HG03378 (cell line): ENCODE measurements at regions not wholly inside any gene's neighbourhood (a gene's known extent, or its start where the extent isn't known, plus 50 kb on each side); places are given as distances from the start of the nearest gene placed in this dataset.

Source experiments
- ATAC-seq: cut with Tn5 transposase; IDR thresholded peaks from one replicate; pipeline ENCODE4 v1.9.1; 2021; ENCODE audit warnings: mild to moderate bottlenecking, moderate library complexity; ENCODE audit not compliant: unreplicated experiment

DNA sequence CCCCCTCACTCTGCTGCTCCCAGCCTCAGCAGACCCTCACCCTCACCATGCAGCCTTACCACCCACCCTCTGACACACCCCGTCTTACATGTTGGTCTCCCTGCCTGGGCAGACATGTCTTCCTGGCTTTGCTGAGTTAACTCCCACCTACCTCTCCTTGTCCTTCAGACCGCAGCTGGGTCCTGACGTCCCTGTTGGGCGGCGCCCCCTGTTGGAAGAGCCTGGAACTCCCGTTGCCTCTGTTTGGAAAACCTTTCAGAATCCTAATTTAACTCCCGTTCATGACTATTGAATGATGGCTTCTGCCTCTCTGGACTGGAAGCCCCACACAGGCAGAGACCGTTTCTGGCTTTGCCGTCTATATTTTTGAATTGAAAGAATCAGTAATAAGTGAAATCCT lies 245.1 kb downstream of the MYLK4 start:
- ATAC-seq = no peak

DNA sequence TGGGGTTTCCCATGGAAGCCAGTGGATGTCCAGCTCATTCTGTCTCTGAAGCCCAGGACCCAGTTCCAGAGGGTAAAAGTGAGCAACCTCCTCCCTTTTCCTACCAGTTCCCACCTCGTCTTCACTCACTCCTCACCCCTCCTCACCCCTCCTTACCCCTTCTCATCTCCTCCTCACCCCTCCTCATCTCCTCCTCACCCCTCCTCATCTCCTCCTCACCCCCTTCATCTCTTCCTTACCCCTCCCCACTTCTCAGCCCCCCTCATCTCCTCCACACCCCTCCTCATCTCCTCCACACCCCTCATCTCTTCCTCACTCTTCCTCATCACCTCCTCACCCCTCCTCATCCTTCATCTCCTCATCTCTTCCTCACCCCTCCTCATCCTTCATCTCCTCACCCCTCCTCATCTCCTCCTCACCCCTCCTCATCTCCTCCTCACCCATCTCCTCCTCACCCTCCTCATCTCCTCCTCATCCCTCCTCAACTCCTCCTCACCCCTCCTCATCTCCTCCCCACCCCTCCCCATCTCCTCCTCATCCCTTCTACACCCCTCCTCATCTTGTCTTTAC lies 246.1 kb downstream of the MYLK4 start:
- ATAC-seq = no peak

DNA sequence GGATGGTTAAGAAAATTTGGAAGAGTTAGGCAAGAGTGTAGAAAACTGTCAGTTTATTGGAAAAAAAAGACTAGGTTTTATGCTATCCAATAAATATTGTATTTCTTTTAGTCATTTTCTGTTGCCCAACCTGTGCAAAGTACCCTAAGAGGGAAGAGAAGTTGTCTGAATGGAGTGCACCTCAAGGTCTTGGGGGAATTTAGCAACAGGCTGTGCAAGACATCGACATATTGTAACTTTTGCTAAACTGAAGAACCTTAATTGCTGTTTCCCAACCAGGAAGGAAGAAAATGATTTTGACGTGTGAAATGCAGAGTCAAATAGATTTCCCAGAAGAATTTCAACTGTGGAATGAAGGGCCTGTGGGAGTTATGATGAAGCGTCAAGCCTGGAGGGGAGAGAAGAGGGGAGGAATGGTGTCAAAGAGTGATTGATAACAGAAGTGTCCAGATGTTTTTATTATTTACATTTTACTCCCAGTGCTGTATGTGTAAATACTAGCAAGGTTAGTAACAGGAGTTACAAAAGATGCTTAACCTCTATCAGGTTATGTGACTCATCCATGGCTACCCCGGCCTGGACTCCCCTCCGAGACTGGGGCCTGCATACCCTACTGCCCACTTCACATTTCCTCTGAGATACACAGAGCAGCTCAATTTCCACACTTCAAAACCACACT lies 246.8 kb downstream of the MYLK4 start:
- ATAC-seq = no peak

DNA sequence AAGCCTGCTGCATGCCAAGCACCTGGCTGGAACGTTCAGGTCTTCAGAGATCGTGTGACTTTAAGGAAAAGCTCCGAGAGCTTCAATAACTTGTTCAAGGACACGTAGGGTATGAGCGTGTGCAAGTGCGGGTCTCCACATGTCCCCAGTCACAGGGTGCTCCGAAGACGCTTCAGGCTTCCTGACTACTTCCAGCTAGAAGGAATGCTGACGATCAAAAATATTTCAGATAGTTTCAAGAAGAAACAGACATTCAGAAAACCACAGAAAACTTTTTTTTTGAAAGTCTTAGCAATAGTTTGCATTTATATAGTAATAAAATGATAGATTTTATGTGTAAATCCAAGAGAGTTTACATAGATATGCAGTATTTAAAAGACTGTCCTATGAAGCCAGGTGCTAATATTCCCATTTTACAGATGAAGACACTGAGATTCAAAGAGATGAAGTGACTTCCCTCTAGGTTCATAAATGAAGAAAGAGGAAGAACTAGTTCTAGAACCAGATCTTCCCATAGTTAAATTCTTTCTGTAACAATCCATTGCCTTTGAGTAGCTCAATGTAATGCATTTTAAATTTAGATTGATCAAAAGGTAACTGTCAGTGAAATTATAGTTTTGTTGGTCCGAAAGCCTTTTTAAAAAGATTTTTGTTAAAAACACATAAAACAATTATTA lies 247.6 kb downstream of the MYLK4 start:
- no peak for ATAC-seq

DNA sequence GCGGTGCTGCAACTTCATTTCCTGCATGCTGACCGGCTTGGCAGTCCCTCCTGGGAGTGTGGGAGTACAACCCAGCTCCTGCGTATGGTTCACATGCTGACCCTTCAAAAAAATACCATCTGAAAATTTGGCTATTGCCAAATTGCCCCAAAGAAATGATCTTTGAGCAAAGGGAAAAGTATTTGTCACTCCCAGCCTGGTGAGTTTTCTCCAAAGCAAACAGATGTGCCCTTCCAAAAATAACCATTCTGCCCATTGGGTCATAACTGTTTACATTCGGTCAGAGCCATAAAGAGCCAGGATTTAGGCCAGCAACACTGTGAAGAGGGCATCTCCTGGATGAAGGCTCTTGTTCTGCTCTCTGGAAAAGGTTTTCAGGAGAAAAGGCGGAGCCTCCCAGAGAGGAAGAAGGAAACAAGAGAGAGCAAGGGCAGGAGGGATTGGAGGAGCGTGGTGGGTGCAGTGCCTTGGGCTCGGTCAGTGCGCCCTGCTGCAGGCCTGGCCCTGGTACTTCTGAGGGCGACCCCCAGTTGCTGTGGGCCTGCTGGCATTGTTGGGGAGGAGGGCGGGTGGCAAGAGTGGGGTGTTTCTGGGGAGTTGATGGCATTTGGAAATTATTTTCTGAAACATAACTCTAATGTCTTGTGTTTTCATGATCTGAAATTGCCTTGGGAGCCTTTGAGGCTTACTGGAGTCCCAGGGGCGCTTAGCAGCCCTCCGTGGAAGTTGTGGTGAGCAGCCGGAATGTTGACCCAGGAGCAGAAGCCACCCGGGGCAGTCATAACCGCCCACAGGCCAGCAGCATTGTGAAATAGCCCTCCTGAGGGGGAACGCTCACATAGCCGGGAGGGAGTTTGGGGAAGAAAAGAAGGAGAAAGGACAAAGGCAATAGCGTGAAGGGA lies 248.4 kb downstream of the MYLK4 start:
- no peak for ATAC-seq

DNA sequence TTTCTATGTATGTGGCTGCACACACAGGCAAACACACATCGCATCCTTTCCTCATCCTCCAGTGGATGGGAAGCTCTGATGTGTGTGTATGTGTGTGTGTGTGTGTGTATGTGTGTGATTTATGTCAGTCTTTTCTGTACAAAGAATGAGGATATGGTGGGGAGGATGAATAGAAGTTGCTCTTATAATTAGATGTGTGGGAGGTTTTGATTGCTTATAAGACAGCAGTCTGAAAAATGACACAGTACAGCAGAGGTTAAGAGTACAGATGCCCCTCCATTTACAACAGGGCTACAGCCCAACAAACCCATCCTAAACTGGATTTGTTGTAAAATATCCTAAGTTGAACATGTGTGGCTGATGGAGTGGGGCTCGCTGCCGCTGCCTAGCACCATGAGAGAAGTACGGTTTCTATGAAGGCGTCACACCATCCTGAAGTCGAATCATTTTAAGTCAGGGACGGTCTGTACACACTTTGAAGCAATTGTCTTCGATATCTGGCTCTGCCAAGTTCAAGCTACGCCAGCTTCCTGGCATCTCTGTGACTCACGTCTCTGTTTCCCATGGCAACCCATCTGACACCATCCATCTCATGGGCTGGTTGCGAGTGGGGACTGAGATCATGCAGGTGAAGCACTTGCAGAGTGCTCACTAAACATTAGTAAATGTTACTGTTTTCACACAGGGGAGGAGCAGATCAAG lies 252.6 kb downstream of the MYLK4 start:
- ATAC-seq = no peak

DNA sequence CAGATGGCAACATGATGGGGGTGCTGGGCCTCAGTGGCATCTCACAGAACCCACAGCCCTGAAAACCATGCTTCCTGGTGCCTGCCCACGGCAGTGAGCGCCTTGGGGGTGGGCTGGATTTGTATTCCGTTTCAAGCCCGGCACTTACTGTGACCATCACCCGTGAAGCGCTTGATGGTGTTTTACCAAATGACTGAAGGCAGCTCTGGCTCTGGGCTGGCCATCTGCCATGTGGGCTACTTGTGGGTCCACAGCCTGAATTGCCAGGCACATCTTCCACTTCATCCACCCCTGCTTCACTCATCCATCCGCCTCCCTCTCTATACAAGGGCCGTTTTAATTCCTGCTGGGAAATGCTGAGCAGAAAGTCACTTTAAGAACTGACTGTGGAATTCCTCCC lies 250.9 kb upstream of the GMDS start:
- ATAC-seq = no peak

DNA sequence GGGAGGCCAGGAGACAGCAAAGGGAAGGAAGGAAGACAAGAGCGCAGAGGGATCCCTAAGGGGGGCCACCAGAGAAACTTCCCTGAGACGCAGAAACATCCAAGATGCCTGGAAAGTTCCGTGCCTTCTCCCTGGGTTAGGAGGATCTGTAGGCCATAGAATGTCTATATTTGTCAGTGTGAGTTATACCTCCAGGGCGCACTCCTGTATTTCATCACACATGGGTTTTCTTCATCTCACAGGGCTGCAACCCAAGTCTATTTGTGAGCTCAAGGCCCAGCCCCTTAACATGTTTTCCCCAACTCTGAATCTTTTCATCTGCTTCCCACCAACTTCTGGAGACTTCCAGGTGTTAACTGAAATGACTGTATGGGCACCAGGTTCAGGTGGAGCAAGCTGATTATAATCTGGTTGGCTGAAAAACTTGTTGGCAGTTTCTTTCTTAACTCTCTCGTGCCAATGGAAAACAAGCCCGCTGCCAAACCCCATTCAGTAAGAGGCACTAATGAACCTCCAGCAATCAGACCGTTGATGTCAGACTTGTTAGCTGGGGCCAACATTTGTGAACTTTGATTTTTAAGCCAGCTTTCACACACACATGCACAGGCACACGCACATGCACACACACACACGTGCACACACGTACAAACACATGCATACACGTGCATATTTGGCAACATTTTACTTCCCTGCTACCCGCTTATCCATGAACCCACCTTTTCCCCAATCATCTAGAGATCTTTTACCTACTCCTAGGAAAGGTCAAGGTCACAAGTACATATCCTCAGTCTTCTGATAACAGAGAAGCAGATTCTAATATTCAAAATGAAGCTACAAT lies 247.5 kb upstream of the GMDS start:
- ATAC-seq = no peak

DNA sequence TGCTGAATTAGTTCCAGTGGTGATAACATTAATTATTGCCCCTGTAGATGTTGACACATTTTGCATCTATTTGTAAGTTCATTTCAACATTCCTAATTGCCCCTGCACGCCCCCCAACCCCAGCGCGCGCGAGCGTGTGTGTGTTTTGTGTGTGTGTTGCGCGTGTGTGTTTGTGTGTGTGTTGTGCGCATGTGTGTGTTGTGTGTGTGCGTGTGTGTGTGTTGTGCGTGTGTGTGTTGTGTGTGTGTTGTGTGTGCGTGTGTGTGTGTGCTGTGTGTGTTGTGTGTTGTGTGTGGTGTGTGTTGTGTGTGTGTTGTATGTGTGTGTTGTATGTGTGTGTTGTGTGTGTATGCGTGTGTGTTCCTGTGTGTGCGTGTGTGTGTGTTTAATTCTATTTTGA lies 245.7 kb upstream of the GMDS start:
- no peak for ATAC-seq

DNA sequence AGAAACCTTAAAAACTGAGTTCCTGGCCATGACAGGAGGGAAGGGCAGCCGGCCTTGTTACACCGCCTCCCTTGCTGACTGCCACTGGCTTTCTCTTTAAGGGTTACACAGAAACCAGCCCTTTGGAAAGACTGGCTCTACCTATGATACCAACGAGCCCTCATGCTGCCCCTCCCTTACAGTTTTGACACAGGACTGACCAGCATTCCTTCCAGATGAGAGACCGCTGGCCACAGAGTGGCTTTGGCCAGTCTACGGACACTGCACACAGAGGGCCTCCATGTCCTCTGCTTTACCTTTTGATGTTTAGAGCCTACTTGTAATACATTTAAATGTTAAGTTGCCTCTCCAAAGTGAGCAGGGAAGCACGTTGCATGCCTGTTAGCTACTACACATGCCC lies 243.2 kb upstream of the GMDS start:
- ATAC-seq = no peak

DNA sequence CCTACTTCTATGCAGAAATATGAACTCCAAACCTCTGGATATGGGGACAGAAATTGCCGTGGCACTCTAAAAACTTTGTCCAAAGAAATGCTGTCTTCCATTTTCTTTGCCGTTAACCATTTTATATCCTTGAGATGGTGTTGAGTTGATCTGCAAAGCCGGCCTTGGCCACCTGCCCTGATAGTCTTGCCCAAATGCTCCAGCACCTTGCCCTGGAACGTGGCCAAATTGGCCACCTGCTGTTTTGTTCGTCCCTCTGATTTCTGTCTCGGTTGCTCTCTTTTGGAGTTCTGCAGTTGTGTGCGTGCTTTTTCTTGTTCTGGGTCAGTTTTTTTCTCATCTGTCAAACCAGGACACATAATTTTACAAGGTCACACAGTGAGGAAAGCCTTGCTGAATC lies 239.7 kb upstream of the GMDS start:
- no peak for ATAC-seq

DNA sequence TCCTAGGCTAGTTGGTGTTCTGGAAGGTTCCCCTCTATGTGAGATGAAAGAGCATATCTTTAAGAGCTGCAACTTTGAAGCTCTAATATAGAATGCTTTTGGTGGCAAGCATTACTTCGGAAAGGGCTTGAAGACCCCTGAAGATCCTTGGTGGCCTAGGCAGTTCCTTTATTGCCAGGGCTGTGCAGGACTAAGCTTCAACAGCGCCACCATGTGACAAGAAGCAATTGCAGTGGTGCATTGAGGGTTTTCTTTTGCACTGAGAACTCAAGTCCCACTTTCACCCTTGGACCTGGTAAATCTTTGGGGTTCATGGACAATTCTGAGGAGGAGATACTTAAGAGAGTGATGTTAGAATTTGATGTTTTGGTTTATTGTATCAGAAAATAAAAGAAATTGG lies 237.4 kb upstream of the GMDS start:
- ATAC-seq = no peak

DNA sequence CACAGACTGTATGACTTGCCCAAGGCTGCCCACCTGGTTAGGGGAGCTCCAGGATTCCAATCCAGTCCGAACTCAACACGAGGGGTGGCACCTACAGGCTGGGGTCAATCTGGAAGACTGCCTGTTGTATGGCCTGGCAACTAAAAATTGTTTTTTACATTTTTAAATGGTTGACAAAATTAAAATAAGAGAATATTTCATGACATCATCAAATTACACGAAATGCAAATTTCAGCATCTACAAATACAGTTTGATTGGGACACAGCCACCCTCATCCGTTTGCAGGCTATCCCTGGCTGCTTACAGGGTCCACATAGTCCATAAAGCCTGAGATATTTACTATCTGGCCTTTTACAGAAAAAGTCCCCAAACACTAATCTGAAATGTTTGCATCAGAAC lies 235.9 kb upstream of the GMDS start:
- ATAC-seq = no peak

DNA sequence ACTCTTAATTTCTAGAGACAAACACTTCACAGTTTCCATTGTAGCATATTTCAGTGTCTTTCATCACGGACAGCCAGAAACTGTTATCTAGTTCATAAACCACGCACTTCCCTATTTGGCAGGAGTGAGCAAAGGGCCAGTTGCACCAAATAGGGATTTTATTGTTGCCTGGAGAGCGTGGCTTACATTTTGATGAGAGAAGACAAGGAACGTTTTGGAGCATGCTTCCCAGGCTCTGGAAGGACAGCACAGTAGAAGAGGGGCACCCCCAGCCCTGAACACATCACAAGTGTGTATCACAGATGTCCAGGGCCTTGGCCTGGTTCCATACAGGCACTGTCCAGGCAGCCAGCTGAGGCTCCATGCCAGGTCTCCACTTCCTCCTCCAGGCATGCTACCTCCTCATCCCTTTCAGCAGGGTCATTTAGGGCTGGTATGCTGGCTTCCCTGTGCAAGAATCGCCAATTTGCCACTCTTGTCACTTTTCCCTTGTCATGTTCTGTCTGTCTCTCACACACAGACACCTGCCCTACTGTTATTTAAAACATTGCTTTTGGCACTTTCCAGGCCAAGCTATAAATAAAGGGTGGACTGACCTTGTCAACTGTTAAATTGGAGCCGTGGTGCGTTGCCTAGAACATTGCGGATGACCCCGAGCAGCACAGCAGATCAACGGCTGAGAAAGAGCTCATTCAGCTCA lies 235.0 kb upstream of the GMDS start:
- ATAC-seq = no peak

DNA sequence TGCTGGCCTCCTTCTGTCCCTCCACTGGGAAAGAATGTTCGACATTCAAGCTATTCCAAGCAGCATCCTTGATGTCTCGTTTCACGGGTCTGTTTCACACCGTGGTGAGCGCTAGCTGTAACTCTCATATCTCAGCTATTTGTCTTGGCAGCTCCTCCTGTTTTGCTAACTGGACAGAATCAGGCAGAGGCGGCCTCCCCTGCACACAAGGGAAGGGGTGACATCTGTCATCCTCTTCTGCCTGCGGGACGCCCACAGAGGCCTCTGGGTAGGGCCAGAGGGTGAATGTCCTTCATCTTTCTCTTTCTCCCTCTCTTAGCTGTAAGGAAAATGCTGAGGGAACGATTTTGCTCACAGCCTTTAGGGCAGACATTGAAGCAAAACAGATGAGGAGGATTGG lies 232.8 kb upstream of the GMDS start:
- no peak for ATAC-seq

DNA sequence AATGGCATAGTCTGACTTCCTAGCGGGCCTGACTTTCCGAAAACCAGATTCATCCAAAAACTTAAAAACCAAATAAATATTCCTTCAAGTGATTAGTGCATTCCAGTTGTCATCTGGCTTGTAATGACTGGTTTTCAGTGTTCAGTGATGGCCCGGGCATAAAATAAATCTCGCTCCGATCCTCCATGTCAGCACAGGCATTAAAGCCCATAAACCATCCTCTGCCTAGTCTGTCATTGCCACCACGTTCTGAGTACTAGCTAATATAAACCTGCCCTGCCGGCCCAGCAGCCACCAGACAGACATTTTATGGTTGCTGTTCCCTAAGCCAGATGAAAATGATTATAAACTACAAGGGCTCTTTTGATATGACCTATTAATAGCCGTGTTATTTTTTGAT lies 232.3 kb upstream of the GMDS start:
- no peak for ATAC-seq

DNA sequence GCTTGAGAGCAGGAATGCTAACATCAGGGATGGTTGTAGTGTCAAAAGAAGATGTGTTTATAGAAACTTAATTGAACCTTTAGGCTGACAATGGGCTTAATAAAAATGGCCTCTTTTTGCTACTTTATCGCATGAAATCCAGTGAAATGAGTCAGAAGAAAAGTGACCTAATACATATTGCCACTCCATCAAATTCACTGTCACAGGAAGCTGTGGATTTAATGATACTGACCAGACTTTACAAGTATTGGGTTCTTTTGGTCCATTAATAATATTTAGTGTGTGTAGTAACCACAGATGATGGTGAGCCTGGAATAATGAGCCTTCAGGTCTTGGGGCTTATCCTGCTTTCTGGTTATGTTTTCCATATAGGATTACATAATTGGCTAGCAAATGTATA lies 231.8 kb upstream of the GMDS start:
- ATAC-seq = no peak

DNA sequence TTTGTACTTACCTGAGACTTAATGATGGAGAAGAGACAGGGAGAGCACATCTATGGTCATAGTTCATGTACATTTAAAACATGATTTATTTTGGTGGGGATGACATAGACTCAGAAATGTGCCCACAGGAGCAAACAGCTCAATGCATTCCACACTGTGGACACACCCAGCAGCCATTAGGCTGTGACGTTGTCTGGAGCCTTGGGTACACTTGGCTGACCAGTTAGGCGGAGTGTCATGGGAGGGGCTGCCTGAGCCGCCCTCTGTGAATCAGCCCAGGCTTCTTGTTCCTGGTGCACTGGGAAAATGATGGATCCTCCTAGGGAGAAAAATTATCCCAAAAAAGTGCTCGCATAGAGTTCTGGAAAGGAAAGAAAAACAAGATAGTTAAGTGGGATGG lies 231.0 kb upstream of the GMDS start:
- ATAC-seq = no peak

DNA sequence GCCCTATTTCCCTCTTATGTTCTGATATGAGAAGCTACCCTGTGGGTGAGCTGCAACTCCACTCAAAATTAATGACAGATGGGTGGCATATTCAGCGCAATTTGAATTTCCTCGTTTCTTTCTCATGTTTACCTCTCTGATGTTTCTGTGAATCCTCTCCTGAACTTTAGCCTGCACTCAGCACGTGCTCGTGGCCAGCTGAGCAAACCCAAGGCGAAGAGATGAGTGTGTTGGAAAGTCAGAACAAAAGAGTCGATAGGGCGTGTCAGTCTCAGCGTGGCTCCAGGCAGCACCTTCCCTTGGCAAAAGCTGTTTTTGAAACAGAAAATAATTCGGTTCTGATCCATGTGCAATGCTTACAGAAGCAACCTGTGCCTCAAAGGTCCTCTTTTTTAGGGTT lies 226.1 kb upstream of the GMDS start:
- no peak for ATAC-seq

DNA sequence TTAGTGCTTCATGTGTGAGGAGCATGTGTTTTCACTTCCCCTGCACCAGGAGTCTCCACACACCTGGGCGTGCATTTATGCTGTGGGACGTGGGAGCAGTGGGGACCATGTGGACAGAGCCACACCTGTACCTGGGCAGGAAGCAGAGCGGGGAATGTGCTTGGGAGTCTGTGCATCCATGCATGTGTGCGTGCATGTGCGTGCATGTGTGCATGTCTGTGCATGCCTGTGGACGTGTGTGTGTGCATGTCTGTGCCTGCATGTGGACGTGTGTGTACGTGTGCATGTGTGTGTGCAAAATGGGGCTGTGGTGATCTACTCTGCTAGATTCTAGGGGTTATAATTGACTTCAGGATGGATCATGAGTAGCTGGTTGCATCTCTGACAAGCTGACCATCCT lies 224.0 kb upstream of the GMDS start:
- no peak for ATAC-seq
